Stimulated activated CD4-positive, alpha-beta T cell treated with anti-CD3 and anti-CD28 coated beads, Interleukin-2, amount 100 ng/mL, for 24 hours (primary cell): ENCODE measurements at regions not wholly inside any gene's neighbourhood (a gene's known extent, or its start where the extent isn't known, plus 50 kb on each side); places are given as distances from the start of the nearest gene placed in this dataset.
A peak's percentile ranks its signal among the peaks of the same experiment; 100 is the strongest.
"Not testable (repeated sequence)": the region's sequence is repeated elsewhere in the genome, so short reads cannot be mapped to it uniquely, and the experiment has no call there.

Source experiments
- DNase-seq, 2 donors: peaks; one replicate each; pipeline ENCODE4 v3.0.0-alpha.2; 2020

GRCh38 chr9:113705306-113705927, 170.7 kb upstream of the ZNF618 start:
- DNase-seq = peak in 1 of 2 donors; percentile 4

DNA sequence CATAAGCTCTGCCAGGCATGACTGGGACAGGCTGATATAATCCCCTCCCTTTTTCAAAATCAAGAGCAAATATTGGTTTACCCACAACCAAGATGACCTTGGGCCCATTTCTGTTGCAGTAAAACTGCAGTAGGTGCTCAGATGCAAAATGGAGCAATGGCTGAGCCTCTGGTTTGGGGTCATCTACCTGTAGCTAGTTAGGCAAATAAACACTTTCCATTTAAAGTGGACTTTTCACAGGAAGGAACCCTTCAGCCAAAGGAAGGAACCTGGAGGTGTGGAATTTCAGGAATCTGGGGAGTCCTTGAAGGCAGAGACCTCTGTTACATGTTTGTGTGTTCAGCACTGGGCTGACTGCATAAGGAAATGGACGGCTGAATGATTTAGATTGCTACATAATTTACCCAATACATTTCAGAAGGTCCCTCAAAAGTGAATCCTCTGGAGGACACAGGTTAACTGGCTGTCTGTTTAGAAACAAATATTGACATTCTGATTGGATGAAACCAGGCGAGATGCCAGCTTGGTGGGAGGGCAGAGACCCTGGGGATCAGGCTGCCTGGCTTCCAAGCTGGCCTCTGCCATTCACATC, 170.1 kb upstream of the ZNF618 start:
- no peak for DNase-seq

GRCh38 chr9:113707953-113708695, 168.0 kb upstream of the ZNF618 start:
- no peak for DNase-seq

DNA sequence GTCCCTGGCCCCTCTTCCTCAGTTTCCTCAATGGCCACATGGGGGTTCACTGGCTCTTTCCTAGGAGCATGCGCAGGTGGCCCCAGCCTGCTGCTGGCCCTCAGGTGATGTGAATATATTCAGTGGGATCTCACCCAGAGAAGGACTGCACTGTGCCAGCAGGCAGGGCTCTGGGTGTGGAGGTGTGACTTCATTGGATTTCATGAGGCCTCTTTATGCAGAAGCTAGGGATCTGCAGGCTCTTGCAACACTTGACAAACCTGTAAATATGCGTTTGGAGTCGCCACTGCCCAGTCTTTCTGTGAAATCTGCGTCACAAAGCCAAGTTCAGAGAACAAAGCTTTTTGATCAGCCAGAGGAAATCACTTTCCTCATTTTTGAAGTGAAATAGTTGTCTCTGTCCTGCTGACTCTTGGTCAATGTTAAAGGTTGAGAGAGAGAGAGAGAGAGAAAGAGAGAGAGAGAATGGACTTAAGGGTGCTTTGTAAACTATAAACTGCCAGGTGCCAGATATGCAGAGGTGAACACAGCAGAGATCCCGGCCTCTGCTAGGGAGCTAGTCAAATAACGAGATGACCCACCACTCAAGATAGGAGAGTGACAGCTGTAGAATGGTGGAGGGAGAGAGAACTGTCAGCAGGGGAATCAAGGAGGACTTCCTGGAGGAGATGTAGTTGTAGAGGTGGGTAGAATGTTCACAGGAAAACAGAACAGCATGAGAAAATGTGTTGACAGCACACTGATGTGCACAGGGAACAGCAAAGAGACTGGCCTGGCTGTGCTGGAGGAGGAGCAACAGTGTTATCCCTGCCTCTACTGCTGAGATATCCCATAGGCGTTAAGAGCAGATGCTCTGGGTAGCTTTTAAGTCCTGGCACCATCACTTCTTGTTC, 167.0 kb upstream of the ZNF618 start:
- DNase-seq = no peak

- DNase-seq = no peak
Observed at GRCh38 chr9:113709721-113710120, 166.4 kb upstream of the ZNF618 start.

- DNase-seq = no peak
Observed at GRCh38 chr9:113711251-113711650, 164.9 kb upstream of the ZNF618 start.

- no peak for DNase-seq
Observed at GRCh38 chr9:113712053-113712452, 164.1 kb upstream of the ZNF618 start.

DNA sequence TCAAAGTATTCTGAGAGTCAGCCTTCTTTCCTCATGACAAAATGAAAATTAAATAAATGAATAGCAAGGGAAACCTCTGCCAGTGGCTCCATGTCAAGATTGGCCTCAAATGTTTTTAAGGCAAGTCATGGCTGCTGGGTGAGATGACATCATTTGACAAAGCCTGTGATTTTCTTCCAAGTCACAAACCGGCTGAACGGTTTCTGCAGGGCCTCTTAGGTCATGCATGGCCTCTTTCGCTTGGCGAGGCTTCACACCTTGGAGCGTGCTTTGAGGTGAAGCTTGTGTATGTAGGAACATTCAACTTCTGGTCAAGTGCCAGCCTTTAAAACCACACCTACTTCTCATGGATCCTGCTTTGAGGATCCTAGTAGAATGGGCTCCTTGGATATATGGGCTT, 161.0 kb upstream of the ZNF618 start:
- DNase-seq = no peak

DNA sequence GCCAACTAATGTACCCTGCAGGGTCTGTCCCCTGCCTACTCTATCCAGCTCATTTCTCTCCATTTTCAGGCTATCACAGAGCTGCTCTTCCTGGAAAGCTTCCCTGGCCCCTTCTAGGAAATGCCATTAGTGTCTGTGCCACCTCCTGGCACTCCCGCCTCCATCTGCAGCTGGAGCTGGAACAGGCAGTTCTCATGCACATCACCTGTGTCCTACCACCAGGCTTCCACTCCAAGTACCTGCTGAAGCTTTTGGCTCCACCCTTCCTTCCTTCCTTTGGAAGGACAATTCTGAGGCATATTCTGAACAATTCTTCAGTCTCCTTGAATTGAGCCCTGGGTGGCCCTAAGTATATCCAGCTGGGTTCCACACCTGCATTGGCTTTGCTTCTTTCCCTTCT, 156.2 kb upstream of the ZNF618 start:
- DNase-seq = no peak

DNA sequence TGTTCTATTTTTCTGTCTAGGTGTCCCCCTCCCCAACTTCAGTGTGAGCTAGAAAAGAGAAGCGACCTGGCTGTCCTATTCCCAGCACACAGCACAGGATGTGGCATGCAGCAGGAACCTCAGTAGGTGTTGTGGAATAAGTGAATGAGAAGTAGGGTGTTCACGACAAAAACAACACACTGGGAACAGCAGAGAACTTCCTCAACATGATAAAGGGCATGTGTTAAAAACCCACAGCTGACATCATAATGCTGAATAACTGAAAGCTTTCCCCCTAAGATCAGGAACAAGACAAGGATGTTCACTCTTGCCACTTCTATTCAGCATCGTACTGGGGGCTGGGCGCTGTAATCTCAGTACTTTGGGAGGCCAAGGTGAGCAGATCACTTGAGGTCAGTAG, 155.6 kb upstream of the ZNF618 start:
- DNase-seq = no peak

DNA sequence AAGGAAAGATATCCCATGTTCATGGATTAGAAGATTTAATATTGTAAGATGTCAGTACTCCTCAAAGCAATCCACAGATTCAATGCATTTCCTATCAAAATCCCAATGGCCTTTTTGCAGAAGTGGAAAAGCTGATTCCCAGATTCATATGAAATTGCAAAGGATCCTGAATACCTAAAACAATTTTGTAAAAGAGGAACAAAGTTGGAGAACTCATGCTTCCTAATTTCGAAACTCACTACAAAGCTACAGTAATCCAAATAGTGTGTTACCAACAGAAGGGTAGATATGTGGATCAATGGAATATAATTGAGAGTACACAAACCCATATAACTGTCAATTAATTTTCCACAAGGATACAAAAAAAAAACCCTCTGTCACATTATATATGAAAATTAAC, 154.3 kb upstream of the ZNF618 start:
- DNase-seq = no peak

GRCh38 chr9:113724202-113724601, 151.9 kb upstream of the ZNF618 start:
- DNase-seq = no peak

- DNase-seq = no peak
Observed at GRCh38 chr9:113728989-113729388, 147.1 kb upstream of the ZNF618 start.

DNA sequence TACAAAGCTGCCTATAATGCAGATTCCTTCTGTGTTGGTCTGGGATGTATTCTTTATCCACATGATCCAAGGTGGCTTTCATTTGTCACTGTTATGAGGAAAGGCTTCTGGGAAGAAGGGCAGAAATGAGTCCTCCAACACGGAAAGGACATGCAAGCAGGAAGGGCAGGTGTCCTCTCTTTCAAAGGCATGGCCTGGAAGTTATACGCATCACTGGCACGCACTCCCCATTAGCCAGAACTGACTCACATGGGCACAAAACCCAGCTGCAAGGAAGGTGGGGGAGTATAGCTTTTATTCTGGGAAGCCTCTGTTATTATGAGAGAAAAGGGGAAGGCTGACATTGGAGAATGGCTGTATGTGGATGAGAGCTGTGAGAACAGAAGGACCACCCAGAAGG, 141.3 kb upstream of the ZNF618 start:
- DNase-seq = no peak

- DNase-seq = peak in 1 of 2 donors; percentile 17
Observed at GRCh38 chr9:113737517-113738271, 138.4 kb upstream of the ZNF618 start.

- DNase-seq = no peak
Observed at GRCh38 chr9:113738496-113738892, 137.6 kb upstream of the ZNF618 start.

DNA sequence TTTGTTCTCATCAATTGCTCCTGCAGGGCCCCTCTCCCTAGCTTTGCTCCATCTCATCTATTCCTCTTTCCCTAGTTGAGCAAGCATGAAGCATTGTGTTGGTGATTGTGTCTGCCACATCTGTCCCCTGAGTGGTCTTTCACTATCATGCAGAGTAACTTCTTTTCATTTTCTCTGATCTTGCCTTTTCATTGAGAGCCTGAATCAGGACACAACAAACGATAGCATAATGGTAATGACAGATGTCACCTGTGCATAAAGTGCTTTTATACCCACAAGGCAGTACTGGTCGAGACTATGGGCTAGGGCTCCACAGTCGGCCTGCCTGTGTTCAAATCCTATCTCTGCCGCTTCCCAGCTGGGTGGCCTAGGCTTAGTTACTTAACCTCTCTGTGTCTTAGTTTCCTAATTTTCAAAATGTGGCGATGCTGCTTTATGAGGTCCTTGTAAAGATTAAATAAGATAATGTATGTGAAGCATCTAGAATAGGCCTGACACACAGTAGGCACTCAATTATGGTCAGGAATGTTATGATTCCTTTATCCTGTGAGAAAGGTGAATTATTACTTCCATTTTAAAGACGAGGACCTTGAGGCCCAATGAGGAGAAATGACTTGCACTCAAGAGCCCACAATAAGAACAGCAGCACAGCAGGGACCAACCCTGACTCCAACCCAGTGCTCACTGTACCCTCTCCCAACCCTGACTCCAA, 137.1 kb upstream of the ZNF618 start:
- no peak for DNase-seq

- DNase-seq = not testable (repeated sequence)
Observed at GRCh38 chr9:113739605-113740507, 136.3 kb upstream of the ZNF618 start.

GRCh38 chr9:113740508-113741500, 135.3 kb upstream of the ZNF618 start:
- DNase-seq = not testable (repeated sequence)
